GM21529 (cell line): ENCODE measurements at regions not wholly inside any gene's neighbourhood (a gene's known extent, or its start where the extent isn't known, plus 50 kb on each side); places are given as distances from the start of the nearest gene placed in this dataset.
"Not testable (repeated sequence)": the region's sequence is repeated elsewhere in the genome, so short reads cannot be mapped to it uniquely, and the experiment has no call there.

Experiments
- ATAC-seq: cut with Tn5 transposase; IDR thresholded peaks from one replicate; pipeline ENCODE4 v1.9.1; 2021; ENCODE audit not compliant: unreplicated experiment

DNA sequence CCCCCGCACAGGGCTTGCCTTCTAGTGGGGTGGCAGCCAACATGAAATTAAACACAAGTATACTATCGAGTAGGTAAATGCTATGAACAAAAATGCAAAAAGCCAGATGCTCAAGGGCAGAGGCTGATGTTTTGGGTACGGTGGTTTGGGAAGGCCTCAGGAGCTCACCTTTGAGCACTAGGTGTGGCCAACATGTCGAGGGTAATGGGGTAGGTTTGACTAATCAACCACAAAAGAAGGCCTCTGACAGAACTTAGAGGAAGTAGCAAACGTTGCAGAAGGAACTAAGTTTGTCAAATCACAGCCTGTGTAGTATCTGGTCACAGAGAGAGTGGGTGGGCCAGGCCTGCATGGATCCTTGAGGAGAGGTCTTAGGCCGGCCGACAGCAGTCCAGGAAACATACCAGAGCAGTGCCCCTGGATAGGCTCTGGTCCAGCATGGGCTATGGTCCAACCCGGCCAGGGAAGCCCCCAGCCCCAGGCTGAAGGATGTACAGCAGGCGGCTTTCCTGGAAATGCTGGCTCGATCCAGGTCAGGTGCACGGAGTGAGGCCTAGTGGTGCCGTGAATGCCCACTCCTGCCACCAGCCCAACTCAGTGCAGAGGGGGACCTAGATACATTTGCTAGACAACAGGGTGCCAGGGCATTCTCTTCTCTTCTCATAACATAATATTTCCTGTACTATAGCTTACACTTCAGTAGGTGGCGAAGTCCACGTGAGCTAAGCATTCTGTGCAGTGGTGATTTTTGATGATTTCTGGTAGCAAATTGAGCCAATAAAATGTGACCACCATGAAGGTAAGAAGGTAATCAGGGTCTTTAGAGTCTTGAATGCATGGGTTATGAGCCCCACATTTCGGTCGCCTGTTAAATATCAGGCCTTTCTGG lies 56.3 kb upstream of the CD93 start:
- ATAC-seq: peak; percentile 77

DNA sequence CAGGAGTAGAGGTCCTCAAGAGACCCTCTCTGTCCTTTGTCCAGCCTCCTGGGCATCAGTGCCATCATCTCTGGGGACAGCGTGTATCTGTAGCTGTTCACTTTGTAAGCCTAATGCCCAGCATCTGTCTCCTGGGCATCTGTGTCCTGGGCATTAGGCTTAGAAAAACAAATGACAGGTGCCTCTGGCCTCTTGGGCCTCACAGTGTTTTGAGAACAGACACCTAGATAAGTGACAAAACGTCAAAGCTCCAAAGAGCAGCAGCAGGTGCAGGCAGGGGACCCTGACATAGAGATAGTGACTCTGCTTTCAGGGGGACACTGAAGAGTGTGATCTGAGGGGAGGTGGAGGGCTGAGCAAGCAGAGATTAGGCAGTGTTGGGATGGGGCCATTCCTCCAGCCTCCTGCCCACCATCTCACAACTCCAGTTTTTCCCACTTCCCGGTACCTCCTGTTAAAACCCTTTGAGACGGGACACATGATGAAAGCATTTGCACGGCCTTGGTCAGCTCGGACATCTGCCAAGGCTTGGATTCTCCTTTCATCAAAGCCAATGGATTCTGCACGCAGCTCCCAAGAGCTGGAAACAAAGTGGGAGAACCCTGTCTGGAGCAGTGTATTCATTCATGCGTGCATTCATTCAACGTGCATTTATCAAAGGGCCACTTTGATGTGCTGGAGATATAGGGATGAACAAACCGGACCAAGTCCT lies 55.5 kb upstream of the CD93 start:
- no peak for ATAC-seq

DNA sequence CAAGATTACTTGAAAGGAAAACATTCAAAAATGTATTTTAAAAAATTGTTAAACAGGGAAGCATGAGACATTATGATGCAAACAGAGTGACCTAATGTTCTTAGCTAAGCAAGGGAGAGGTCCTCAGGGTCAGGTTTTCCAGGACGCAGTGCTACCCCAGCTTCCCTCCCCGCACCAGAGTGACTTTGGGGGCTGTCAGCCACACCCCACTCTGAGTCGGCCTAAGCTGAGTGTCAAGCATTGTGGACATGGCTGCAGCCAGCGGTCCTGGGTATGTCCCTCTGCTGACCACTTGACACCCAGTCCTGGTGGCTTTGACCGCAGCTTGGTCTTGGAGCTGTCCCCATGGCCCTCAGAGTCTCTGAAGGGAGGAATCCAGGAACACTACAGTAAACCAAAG lies 54.9 kb upstream of the CD93 start:
- no peak for ATAC-seq

DNA sequence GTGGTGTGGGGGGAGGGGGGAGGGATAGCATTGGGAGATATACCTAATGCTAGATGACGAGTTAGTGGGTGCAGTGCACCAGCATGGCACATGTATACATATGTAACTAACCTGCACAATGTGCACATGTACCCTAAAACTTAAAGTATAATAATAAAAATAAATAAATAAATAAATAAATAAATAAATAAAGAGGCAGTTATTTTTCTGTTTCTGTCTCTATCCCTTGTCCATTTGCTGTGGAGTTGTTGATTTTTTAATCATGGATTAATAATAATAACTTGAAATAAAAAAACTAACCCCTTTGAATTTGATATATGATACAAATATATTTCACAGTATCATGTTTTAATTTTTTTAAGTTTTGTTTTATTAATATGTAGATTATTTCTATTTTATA lies 53.9 kb upstream of the CD93 start:
- not testable (repeated sequence) for ATAC-seq

DNA sequence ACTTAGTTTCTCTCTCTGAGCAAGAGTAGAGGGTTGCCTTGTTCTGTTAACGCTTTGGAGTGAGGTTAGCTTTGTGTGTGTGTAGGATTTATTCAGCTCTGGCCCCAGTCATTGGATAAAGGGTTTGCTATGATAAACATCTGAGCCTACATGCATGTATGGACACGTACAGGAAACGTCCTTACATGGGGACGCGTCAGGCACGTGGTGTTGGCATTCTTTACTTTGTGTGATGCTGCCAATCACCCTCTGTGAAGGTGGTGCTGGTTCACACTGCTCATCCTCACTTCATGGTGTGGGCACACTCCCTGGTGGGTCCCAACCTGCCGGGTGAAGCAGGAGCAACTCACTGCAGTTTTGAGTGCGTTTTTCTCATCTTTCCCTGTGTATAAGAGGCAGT lies 53.4 kb upstream of the CD93 start:
- no peak for ATAC-seq

DNA sequence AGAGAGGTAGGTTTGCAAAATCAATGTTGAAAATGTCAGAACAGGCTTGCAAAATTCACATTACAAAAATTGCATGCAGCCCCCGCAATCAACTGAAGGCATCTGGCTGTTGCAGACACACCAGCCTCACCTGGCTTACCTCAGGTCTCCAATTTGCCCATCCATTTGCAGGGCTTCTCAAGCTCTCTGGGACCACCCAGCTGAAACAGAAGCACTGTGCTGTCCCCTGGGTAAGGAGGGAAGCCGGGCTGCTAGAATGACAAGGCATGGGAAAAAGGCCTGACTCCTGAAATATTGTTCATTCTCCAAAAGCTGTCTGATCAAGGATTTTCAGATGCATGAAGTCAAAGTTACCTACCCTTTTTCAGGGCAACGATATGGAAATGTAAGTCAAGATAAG lies 52.6 kb upstream of the CD93 start:
- ATAC-seq: no peak

DNA sequence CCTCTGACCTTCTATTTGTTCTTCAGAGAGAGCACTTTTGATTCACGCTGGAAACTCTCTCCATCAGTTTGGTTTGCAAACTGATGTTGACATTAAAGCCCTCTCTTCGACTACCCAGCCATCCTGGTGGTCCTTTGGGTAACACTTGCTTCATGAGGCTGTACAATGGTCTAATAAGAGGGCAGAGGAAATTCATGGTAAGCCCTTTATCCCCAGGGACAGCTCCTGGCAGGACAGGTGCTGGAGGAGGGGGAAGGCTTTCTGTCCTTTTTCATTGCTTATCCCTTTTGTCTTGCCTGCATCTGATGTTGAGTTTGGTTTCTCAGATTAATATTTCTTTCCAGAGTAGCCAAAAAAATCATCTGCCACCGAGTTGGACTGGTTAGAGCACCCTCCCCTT lies 52.1 kb upstream of the CD93 start:
- no peak for ATAC-seq

DNA sequence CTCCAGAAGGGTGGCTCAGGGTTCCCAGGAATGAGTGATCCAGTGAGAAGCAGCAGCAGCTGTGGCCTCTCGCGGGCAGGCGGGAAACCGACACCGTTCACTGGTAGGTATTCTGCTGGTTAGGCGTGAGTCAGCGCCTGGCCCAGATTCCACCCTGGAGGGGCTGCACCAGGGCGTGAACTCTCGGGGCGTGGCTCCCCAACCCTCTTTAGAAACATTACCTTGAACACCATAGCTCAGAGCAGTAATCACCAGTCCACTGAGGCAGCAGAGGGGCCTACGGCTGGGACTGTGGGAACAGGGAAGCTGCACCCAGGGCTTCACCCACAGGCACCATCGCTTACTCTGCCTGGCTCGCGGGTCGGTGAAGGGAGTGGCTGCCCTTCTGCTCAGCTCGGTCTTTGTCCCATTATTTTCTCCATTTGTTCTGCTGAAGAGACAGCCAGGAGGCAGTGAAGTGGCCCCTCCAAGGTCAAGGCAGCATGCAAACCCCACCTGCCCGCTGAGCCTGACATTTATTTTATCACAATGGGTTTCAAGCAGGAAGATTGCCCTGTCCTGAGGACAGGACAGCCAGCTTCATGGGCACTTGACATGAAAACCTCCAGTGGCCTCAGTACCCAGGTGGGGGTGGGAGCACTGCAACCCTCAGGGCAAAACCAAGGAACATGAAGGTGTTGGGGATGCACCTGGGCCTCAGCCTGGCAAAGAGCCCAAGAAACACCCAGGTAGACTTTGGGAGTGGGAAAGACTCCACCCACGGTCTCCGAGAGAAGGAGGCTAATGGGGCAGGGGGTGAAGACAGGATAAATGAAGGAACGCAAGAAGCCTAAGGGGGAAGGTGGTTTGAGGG lies 51.0 kb upstream of the CD93 start:
- ATAC-seq: no peak

DNA sequence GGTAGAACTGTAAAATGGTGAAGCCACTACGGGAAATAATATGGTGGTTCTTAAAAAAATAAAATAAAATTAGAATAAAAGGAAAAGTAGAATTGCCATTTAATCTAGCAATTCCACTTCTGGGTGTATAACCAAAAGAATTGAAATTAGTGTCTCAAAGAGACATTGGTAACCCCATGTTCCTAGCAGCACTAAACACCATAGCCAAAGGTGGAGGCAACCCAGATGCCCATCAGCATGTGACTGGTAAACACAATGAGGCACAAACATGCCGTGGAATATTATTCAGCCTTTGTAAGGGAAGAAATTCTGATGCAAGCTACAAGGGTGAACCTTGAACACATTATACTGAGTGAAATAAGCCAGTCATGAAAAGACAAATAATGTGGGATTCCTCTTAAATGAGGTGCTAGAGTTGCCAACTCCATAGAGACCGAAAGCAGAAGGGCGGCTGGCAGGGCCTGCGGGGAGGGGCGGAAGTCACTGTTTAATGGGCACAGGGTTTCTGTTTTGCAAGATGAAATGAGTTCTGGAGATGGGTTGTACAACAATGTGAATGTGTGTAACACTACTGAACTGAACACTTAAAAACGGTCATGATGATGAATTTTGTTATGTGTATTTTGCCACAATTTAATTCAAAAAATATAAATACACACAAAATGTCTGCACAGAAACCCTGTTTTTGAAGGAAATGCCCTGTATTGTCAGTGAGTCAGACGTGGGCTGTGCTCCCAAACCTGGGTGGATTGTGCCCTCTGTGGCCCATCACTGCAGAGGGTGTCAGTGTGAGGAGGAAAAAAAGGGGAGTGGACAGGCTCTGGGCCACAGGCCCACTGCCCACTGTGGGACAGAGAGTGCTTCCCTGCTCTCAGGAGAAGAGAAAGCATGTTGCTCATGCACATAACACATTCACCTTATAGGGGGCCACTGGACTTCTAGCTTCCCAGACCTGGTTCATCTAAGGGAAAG lies 49.6 kb upstream of the CD93 start:
- no peak for ATAC-seq
